ENCODE measurements at regions not wholly inside any gene's neighbourhood (a gene's known extent, or its start where the extent isn't known, plus 50 kb on each side); places are given as distances from the start of the nearest gene placed in this dataset.

DNA sequence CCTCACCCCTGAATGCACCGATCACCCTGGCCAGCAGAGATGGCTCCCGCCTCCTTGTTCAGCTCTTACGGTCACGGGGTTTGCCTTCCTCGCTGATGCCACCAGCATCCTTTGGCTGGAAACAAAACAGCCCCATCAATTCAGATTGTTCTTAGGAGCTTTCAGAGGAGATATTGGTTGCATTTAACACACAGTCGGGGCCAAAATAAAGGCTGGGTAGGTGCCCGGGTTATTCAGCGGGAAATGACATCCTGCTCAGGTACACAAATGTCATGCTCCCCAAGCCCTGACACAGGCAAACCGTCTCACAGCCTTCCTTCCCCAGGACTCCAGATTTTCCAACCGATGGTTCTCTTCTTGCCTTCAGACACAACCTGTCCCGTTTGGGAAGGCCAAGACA lies 62.4 kb upstream of the MEF2A start:
- TF ChIP-seq POLR2A (IDR thresholded peaks at IDR 0.05), result no peak
- TF ChIP-seq POLR2AphosphoS5 (IDR thresholded peaks at IDR 0.05), result no peak
- TF ChIP-seq, protein P1, sequence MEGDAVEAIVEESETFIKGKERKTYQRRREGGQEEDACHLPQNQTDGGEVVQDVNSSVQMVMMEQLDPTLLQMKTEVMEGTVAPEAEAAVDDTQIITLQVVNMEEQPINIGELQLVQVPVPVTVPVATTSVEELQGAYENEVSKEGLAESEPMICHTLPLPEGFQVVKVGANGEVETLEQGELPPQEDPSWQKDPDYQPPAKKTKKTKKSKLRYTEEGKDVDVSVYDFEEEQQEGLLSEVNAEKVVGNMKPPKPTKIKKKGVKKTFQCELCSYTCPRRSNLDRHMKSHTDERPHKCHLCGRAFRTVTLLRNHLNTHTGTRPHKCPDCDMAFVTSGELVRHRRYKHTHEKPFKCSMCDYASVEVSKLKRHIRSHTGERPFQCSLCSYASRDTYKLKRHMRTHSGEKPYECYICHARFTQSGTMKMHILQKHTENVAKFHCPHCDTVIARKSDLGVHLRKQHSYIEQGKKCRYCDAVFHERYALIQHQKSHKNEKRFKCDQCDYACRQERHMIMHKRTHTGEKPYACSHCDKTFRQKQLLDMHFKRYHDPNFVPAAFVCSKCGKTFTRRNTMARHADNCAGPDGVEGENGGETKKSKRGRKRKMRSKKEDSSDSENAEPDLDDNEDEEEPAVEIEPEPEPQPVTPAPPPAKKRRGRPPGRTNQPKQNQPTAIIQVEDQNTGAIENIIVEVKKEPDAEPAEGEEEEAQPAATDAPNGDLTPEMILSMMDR (IDR thresholded peaks at IDR 0.05), result no peak
